SK-N-SH (cell line): ENCODE measurements at regions not wholly inside any gene's neighbourhood (a gene's known extent, or its start where the extent isn't known, plus 50 kb on each side); places are given as distances from the start of the nearest gene placed in this dataset.

Experiments
- CTCF ChIP-seq: fragments of 200-600 bp; sonication (generic); IDR thresholded peaks from 2 replicates; pipeline ENCODE4 v1.6.1; 2017; ENCODE audit warnings: antibody characterized with exemption, mild to moderate bottlenecking, moderate library complexity
- EP300 ChIP-seq, 2 experiments: IDR thresholded peaks; 2 replicates each; pipeline versions ENCODE4 v1.4.0 to v1.6.1; 2012; ENCODE audit warnings: borderline replicate concordance in 1 of 2, low read depth in 1 of 2, low read length in 1 of 2
- EZH2phosphoT487 ChIP-seq: fragments of 200-600 bp; sonication (generic); IDR thresholded peaks from 2 replicates; pipeline ENCODE4 v1.6.1; 2017; ENCODE audit warnings: low read depth, mixed run types, mild to moderate bottlenecking, antibody characterized with exemption, moderate library complexity, borderline replicate concordance
- GATA2 ChIP-seq: sonication (generic); formaldehyde crosslinking; IDR thresholded peaks from 2 replicates; pipeline ENCODE4 v1.5.0; 2020; ENCODE audit warnings: mild to moderate bottlenecking, missing genetic modification reagents
- IRF3 ChIP-seq: fragments of 150-350 bp; IDR thresholded peaks from 2 replicates; pipeline ENCODE4 v1.6.1; 2016; ENCODE audit warnings: mild to moderate bottlenecking, low read depth, low read length
- POLR2AphosphoS5 ChIP-seq: IDR thresholded peaks from 2 replicates; pipeline ENCODE4 v1.6.1; 2012; ENCODE audit warnings: low read depth, low read length
- RAD21 ChIP-seq: IDR thresholded peaks from 2 replicates; pipeline ENCODE4 v1.6.1; 2012; ENCODE audit warnings: mild to moderate bottlenecking, low read length
- USF1 ChIP-seq: IDR thresholded peaks from 2 replicates; pipeline ENCODE4 v1.4.0; 2012; ENCODE audit warnings: low read depth, borderline replicate concordance
- YY1 ChIP-seq: IDR thresholded peaks from 2 replicates; pipeline ENCODE4 v1.4.0; 2012; ENCODE audit warnings: low read depth, mild to moderate bottlenecking
- ZBTB33 ChIP-seq: IDR thresholded peaks from 2 replicates; pipeline ENCODE4 v1.4.0; 2012; ENCODE audit warnings: low read depth, borderline replicate concordance

- no peak for TF ChIP-seq CTCF
- no peak for TF ChIP-seq GATA2 (CRISPR knock-in tag)
- no peak for TF ChIP-seq IRF3
- TF ChIP-seq ZBTB33 = no peak
- no peak for TF ChIP-seq EP300 (IDR thresholded peaks at IDR 0.05; ENCODE audit: borderline replicate concordance in 1 of 2, low read depth in 1 of 2, low read length in 1 of 2)
- no peak for TF ChIP-seq YY1
- no peak for TF ChIP-seq POLR2AphosphoS5
- TF ChIP-seq EZH2phosphoT487 = no peak
- TF ChIP-seq RAD21 = no peak
- no peak for TF ChIP-seq USF1
Measured at GRCh38 chr5:12655675-12656074, 751.4 kb upstream of the CTNND2 start.
